ENCODE measurements at regions not wholly inside any gene's neighbourhood (a gene's known extent, or its start where the extent isn't known, plus 50 kb on each side); places are given as distances from the start of the nearest gene placed in this dataset.
A peak's percentile ranks its signal among the peaks of the same experiment; 100 is the strongest.

DNA sequence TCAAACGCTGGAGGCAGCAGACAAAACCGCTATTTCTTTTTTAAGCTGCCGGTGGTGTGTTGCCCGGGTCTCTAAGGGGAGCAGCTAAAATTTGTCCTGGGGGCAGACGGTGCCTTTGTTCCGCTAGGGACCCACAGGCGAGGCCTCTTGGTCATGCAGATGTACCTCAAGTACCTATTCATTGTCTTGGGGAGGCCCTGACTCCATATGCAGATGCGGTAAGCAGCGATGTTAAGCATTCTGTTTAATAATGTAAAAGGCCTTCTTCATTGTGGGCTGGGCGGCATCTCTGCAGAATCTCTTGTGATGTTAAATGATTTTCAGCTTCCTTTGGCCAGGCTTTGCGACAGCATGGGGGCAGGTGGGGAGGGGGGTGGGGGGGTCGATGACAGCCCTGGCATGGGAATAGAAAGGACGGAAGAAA, 98.9 kb upstream of the PJA1 start:
- DNase-seq, result no peak

- no peak for DNase-seq
Observed at GRCh38 chrX:69263251-69263820, 98.1 kb upstream of the PJA1 start.

GRCh38 chrX:69262036-69262936, 97.0 kb upstream of the PJA1 start:
- no peak for DNase-seq

- DNase-seq, result no peak
Observed at GRCh38 chrX:69260169-69260568, 94.9 kb upstream of the PJA1 start.

DNA sequence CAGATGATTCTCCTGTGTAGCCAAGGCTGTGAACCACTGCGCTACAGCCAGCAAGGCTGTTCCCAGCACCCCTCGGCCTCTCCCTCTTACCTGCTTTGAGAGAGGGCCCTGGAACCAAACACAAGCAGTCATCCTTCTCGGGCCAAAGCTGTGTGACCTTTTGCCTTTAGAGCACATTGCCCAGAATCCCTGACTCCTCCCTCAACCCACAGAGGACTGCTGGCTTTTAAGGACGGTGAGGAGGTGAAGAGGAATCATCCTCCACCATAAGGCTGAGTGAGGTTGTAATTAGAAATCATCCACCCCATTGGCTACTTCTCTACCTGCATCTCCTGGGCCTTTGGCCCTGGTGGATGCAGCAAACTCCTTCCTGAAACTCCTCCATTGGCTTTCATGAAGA, 93.6 kb upstream of the PJA1 start:
- no peak for DNase-seq

DNA sequence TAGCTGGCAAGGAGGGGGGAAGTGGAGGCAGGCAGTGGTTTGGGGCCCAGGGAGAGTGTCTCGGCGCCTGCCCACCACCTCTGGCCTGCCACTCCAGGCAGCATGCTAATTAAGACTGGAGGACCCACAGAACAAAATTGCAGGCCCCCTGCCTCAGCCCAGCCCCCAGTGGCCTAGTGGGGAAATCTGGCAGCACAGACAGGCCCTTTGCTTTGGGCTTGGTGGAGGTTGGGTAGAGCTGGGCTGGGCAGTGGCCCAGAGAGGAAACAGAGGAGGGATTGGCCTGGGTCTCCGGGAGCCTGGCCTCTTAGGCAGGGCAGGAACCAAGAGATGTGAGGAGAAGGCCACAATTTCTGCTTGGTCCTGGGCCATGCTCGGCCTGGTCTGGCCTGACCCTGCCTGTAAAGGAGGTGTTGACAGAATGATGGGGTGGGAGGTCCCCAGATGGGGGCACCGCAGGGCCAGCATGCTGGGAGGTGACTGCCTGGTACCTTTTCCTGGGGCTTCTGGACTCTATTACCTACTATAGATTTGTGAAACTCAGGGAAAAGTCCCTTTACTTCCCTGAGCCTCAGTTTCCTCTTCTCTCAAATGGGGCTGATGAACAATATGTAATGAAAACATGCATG, 92.4 kb upstream of the PJA1 start:
- DNase-seq, result no peak

- no peak for DNase-seq
Observed at GRCh38 chrX:69256291-69256565, 91.0 kb upstream of the PJA1 start.

- no peak for DNase-seq
Observed at GRCh38 chrX:69255441-69256290, 90.4 kb upstream of the PJA1 start.

GRCh38 chrX:69253821-69254220, 88.6 kb upstream of the PJA1 start:
- DNase-seq, result no peak

- DNase-seq, result no peak
Observed at GRCh38 chrX:69243276-69243675, 78.0 kb upstream of the PJA1 start.

- DNase-seq, result no peak
Observed at GRCh38 chrX:69238887-69239231, 73.6 kb upstream of the PJA1 start.

- DNase-seq, result no peak
Observed at GRCh38 chrX:69238114-69238886, 73.0 kb upstream of the PJA1 start.

DNA sequence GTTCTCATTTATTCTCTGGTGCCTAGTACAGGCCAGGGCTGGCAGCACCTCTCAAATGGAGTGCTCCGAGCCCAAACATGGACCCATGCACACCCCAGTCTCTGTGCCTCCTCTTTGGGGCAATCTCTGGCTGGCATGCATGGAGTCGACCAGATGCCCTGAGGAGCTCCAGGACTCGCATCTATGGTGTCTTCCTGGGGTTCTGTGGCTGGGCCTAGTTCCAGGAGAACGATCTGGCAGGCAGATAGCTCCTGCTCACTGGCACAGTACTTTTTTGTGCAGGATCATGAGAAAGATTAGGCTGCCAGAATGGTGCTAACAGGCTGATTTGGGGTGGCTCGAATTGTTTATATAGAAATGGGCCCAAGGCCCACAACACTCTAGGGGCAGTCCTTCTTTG, 72.0 kb upstream of the PJA1 start:
- no peak for DNase-seq

DNA sequence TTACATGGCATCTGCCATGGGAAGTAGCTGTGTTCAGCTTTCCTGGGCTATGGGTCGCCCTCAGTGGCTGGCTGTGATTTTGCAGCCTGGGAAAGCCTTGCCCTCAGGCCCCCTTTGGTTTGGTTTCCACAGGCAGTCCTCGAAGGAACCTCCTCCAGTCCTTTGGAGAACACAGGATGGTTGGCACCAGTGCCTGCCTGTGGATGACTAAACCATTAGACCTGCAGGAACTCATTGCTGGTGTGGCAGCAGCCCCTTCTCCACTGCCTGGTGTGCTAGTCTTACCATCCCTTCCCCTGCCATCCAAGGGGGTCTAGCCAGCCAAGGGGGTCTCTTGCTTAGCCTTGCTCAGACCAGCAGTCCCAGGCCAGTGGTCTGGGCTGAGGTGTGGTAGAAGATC, 71.4 kb upstream of the PJA1 start:
- DNase-seq, result no peak

DNA sequence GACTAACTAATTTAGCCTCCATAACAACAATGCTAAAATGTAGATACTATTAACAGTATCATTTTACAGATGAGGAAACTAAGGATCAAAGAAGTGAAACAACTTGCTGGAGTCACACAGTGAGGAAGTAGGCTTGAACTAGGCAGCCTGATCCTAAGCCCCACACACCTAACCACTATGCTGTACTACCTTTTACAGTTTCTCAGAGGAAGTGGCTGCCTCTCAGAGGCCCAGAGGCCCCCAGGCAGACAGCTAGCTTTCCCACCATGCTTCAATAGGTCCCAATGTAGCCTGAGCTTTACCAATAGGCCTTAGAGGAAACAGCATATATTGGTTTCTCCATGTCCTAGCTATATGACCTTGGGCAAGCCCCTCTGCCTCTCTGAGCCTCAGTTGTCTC, 69.4 kb upstream of the PJA1 start:
- no peak for DNase-seq

DNA sequence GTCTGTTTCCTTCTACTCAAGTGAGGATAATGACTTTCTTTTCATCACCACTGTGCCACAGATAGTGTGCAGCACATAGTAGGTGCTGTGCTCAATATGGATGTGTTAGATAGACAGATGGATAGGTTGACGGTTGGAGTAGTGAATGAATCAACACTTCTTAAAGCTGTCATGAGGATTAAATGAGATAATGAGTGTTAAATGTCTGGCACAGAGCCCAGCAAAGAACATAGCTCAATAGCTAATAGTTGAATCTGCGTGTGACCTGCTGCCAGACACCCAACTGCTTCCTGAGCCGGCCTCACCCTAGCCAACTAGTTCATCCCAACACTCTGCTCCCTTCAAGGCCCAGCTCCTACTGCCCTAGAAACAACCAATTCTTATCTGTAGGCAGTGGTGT, 67.7 kb upstream of the PJA1 start:
- no peak for DNase-seq

- DNase-seq, result no peak
Observed at GRCh38 chrX:69231903-69232302, 66.7 kb upstream of the PJA1 start.

GRCh38 chrX:69229436-69229835, 64.2 kb upstream of the PJA1 start:
- DNase-seq, result no peak

GRCh38 chrX:69228732-69229131, 63.5 kb upstream of the PJA1 start:
- DNase-seq, result no peak

DNA sequence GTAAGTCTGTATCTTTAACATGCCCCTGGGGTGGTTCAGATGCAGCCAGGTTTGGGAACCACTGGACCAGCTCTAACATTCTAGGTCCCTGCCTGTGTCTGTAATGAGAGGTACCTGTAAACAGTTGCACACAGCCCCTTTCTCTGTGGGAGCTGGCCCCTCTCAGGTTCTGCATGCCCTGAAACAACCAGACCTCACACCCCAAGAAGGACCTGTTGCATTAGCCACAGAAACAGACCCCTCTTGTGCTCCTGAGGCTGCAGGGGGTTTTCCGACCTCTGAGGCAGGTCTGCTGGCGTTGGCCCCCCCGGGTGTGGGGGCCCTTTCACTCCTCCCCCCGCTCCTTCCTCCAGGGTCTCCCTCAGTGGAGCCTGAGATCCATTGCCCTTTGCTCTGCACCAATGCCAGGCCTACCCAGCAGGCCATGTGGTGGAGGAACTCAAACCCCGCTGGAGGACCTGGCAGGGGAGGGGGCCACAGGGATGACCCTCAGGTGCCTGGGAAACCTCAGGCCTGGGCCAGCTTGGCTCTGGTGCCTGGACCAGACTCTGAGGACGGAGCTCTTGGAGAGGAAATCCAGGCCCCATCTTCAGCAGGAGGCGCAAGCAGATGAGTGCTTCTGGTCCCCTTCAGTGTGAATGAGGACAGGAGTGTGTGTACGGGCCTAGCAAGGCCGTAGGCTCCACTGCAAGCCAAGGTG, 61.4 kb upstream of the PJA1 start:
- DNase-seq, result no peak

DNA sequence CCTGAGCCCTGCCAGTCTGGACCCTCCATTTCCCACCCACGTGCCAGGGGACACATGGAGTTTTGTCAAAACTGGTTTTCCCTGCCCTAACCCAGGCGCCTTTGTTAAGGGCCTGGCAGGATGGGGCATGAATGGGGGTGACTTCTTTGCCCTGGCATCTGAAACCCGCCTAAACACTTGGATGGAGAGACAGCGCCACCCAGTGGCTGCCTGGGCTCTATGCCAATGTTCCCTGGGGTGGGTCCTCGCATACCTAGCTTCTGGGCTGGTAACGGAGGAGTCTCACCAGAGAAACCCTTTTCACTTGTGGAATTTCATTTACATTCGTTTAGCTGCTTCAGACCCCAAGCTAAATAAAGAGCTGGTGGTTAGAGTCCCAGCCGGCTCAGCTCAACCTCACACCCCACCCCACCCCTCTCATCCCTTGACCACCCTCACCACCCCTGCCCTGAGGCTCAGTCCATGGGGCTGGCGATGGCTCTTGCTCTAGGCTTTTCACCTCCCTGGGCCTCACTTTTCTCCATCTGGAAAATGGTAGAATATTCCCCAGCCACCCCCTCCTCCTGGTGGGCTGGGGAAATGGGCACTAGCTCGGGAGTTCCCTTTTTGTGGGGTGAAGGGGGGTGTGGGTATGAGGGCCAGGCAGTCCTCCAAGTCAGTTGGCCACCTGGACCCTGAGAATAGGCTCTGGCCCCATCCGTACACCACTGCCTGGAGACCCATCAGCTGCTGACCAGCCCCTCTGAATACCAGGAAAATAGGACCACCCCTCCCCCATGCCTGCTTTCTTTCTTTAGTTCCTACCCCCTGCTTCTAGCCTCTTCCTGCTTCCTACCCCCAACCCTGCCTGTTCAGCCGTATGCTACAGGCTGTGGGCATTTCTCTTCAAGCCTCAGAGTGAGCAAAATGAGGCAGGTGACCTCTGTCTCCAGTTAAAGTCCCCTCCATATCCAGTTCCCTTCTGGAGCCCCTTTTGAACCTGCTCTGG, 57.1 kb upstream of the PJA1 start:
- peak; percentile 27 to 33 for DNase-seq
